ENCODE measurements at regions not wholly inside any gene's neighbourhood (a gene's known extent, or its start where the extent isn't known, plus 50 kb on each side); places are given as distances from the start of the nearest gene placed in this dataset.

GRCh38 chr7:126222782-126223181, 1030.0 kb downstream of the GRM8 start:
- Histone ChIP-seq H3K36me3 (ENCODE audit: control insufficient read depth, low read length) (no peaks in the 10 kb centered on the region), H3K27me3 (ENCODE audit: control insufficient read depth, low read length) (no peaks in the 10 kb centered on the region), H3K79me2 (ENCODE audit: control insufficient read depth, low read length) (no peaks in the 10 kb centered on the region), H3K9me2 (replicated peaks; ENCODE audit: control insufficient read depth, low read length) (no peaks in the 10 kb centered on the region), H3K4me3 (ENCODE audit: low read length) (no peak overlapping the region), H3K9me3 (ENCODE audit: control insufficient read depth, insufficient read depth, low read length) (no peaks in the 10 kb centered on the region), H3K27ac (ENCODE audit: low read depth, low read length) (no peak overlapping the region), H3F3A (ENCODE audit: control insufficient read depth, insufficient read depth) (peaks cover 1% of the 10 kb centered on the region; the same call in 1 of the 2 replicates), H4K20me1 (ENCODE audit: control insufficient read depth, insufficient read depth, low read depth, low read length) (no peaks in the 10 kb centered on the region), H3K4me2 (ENCODE audit: low read length) (no peak overlapping the region), H3K4me1 (ENCODE audit: control insufficient read depth, low read length) (no peaks in the 10 kb centered on the region)
- TF ChIP-seq, protein P1, sequence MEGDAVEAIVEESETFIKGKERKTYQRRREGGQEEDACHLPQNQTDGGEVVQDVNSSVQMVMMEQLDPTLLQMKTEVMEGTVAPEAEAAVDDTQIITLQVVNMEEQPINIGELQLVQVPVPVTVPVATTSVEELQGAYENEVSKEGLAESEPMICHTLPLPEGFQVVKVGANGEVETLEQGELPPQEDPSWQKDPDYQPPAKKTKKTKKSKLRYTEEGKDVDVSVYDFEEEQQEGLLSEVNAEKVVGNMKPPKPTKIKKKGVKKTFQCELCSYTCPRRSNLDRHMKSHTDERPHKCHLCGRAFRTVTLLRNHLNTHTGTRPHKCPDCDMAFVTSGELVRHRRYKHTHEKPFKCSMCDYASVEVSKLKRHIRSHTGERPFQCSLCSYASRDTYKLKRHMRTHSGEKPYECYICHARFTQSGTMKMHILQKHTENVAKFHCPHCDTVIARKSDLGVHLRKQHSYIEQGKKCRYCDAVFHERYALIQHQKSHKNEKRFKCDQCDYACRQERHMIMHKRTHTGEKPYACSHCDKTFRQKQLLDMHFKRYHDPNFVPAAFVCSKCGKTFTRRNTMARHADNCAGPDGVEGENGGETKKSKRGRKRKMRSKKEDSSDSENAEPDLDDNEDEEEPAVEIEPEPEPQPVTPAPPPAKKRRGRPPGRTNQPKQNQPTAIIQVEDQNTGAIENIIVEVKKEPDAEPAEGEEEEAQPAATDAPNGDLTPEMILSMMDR (IDR thresholded peaks at IDR 0.05; ENCODE audit: low read depth, low read length, poor library complexity, severe bottlenecking), result no peak
- no peak for TF ChIP-seq EZH2phosphoT487 (IDR thresholded peaks at IDR 0.05; ENCODE audit: borderline replicate concordance, low read length)

- Histone ChIP-seq H3K4me3 (ENCODE audit: low read length) (no peak overlapping the region), H3K79me2 (ENCODE audit: control insufficient read depth, low read length) (no peaks in the 10 kb centered on the region)
These were observed 1037.0 kb downstream of the GRM8 start for GRCh38 chr7:126215785-126216184.

GRCh38 chr7:126213876-126214275, 1038.9 kb downstream of the GRM8 start:
- Histone ChIP-seq H3F3A (ENCODE audit: control insufficient read depth, insufficient read depth) (peaks cover 7% of the 10 kb centered on the region; the same call in 1 of the 2 replicates), H3K9me3 (ENCODE audit: control insufficient read depth, insufficient read depth, low read length) (no peaks in the 10 kb centered on the region), H3K4me1 (ENCODE audit: control insufficient read depth, low read length) (0 out of 2 replicates have a peak, but pooled peaks cover 7% of the 10 kb centered on the region), H3K36me3 (ENCODE audit: control insufficient read depth, low read length) (no peaks in the 10 kb centered on the region), H3K27ac (ENCODE audit: low read depth, low read length) (no peak overlapping the region), H3K4me3 (ENCODE audit: low read length) (no peak overlapping the region), H3K9me2 (replicated peaks; ENCODE audit: control insufficient read depth, low read length) (no peaks in the 10 kb centered on the region), H3K4me2 (ENCODE audit: low read length) (no peak overlapping the region), H4K20me1 (ENCODE audit: control insufficient read depth, insufficient read depth, low read depth, low read length) (no peaks in the 10 kb centered on the region), H3K79me2 (ENCODE audit: control insufficient read depth, low read length) (no peaks in the 10 kb centered on the region), H3K27me3 (ENCODE audit: control insufficient read depth, low read length) (no peaks in the 10 kb centered on the region)
- TF ChIP-seq, protein P1 (IDR thresholded peaks at IDR 0.05; ENCODE audit: low read depth, low read length, poor library complexity, severe bottlenecking), result no peak
- no peak for TF ChIP-seq EZH2phosphoT487 (IDR thresholded peaks at IDR 0.05; ENCODE audit: borderline replicate concordance, low read length)

More at GRCh38 chr7:126215785-126216184, 1037.0 kb downstream of the GRM8 start:
- no peaks in the 10 kb centered on the region for H3K9me3 ChIP-seq (ENCODE audit: control insufficient read depth, insufficient read depth, low read length)
- H3K4me1 ChIP-seq (ENCODE audit: control insufficient read depth, low read length), result 0 out of 2 replicates have a peak, but pooled peaks cover 5% of the 10 kb centered on the region
- H3F3A ChIP-seq (ENCODE audit: control insufficient read depth, insufficient read depth), result peaks cover 7% of the 10 kb centered on the region; the same call in 1 of the 2 replicates
- H4K20me1 ChIP-seq (ENCODE audit: control insufficient read depth, insufficient read depth, low read depth, low read length), result no peaks in the 10 kb centered on the region
- no peaks in the 10 kb centered on the region for H3K27me3 ChIP-seq (ENCODE audit: control insufficient read depth, low read length)
- no peak overlapping the region for H3K27ac ChIP-seq (ENCODE audit: low read depth, low read length)
- H3K4me2 ChIP-seq (ENCODE audit: low read length), result no peak overlapping the region
- TF ChIP-seq EZH2phosphoT487 (IDR thresholded peaks at IDR 0.05; ENCODE audit: borderline replicate concordance, low read length), result no peak
- TF ChIP-seq, protein P1 (IDR thresholded peaks at IDR 0.05; ENCODE audit: low read depth, low read length, poor library complexity, severe bottlenecking), result no peak
- H3K36me3 ChIP-seq (ENCODE audit: control insufficient read depth, low read length), result no peaks in the 10 kb centered on the region
- H3K9me2 ChIP-seq (replicated peaks; ENCODE audit: control insufficient read depth, low read length), result no peaks in the 10 kb centered on the region

All from DOHH2 (cell line).